Activated CD4-positive, alpha-beta T cell treated with anti-CD3 and anti-CD28 coated beads for 24 hours (primary cell): ENCODE measurements at regions not wholly inside any gene's neighbourhood (a gene's known extent, or its start where the extent isn't known, plus 50 kb on each side); places are given as distances from the start of the nearest gene placed in this dataset.

Experiments used
- DNase-seq, 2 donors: peaks; one replicate each; pipeline ENCODE4 v3.0.0-alpha.2; 2020; ENCODE audit warnings: low read depth in 2 of 2

GRCh38 chr5:73266176-73266738 is 93.3 kb downstream of the TMEM174 start:
- DNase-seq = no peak

DNA sequence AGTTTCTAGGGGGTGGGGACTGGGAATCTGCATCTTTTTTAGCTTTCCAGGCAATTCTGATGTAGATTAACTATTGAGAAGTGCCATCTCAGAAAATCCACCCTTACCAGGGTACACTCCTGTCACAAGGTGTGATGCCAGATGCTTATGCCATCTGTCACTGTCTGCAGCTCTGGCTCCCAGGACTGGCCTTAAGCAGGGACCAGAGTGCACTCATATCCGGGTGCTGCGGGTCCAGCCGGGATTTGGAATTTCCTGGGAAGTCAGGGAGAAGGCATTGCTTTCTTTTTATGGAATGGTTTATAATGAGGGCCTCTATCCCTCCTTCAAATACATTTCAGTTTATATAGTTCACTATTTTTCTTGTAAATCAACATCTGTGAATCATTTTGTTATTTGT is 92.6 kb downstream of the TMEM174 start:
- DNase-seq = no peak

GRCh38 chr5:73264631-73265030 is 91.6 kb downstream of the TMEM174 start:
- no peak for DNase-seq

DNA sequence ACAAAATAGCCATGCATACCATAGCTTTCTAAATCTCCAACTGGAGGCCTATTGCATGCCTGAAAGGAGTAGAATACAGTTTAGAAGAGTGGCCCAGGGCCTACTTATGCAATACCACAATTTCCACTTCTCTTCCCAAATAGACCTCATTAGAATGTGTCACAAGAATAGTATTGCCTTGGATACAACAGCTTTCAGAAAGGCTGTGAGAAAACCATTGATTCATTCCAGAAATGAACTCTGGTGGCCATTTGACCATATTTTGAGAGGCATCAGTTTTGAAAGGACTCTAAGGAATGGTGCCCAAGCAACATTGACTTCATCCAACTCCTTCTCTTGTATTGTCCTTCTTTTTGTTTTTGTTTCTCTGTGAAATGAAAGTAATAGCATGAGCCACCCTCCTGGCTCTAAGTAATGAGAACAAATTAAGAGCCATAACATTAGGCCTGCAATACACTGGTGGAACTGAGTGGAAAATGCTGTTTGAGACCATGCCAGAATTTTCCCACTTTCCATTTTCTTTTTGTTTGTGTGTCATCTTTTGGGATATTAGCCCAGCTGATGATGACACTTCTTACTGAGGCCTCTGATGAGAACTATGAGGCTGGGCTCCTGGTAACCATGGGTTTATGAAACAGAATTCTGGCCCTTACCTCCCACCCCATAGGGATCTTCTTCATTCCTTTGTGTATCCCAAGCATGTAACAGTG is 90.2 kb downstream of the TMEM174 start:
- DNase-seq = no peak

- DNase-seq = no peak
Measured at GRCh38 chr5:73256862-73257261, 83.9 kb downstream of the TMEM174 start.

DNA sequence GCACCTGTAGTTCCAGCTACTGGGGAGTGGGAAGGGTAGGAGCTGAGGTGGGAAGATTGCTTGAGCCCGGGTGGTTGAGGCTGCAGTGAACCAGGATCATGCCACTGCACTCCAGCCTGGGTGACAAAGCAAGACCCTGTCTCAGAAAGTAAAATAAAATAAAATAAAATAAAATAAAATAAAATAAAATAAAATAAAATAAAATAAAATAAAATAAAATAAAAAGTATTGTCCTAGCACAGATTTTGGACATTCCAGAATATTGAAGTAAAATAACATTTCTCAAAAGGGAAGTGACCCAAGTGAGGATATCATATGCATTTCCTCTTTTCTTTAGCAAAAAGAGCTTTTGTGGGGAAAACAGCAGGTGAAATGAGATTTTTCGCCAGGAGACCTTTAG is 83.5 kb downstream of the TMEM174 start:
- no peak for DNase-seq

DNA sequence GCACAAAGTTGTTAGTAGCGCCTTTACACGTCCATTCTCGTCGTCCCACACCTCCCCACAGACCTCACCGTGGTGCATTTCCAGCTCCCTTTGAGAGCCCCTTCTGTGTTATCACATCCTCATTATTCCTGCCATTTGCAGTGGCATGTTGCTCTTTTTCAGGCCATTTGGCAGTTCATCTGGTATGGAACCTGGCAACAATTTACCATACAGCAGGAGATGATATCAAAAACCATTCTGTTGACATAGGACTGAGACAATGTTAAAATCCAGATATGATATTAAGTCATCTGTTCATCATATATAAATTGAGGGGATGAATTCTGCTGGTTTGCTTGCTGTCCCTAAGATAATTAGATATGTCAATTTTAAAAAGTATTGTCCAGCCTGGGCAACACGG is 83.0 kb downstream of the TMEM174 start:
- no peak for DNase-seq

DNA sequence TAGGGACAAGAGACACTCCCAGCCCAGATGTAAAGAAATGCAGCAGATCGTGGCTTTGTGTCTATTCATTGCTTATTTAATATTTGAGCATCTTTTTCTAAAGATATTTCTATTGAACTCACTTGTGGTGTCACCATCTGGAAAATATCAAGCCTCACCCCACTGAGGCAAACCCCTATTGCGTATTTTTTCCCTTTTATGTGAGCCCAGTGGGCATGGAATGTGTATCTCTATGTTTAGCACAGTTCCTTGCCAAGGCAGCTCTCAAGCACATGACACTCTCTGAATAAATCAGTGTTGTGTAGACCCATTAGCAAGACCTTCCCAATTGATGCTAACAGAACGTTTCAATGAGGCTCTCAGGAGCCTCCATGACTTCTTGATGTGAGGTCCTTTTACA is 81.6 kb downstream of the TMEM174 start:
- DNase-seq = no peak

DNA sequence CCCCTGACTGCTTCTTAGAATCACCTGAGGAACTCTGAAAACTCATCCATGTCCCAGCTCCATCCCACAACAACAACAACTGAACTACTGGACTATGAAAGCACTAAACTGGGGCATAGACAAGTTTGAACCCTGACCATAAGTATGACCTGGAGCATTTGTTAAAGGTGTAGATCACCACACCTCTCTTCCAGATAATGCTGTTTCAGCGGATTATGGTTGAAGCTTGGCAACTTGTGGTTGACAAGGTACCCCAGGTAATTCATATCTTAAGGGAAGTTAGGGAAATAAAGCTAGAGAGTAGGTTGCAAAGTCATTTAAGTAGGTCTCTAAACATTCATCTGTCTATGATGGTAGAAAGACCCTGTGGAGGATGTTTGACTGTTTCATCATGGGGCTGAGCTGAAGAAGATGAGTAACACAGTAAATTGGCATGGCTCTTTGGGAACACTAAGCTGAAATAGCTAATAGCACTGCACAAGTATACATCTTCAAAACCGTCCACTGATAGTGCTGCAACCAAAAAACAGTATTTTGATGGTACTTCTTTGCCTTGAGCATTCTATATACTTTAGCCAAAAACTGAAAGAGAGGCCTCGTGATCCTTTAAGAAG is 80.2 kb downstream of the TMEM174 start:
- DNase-seq = no peak

DNA sequence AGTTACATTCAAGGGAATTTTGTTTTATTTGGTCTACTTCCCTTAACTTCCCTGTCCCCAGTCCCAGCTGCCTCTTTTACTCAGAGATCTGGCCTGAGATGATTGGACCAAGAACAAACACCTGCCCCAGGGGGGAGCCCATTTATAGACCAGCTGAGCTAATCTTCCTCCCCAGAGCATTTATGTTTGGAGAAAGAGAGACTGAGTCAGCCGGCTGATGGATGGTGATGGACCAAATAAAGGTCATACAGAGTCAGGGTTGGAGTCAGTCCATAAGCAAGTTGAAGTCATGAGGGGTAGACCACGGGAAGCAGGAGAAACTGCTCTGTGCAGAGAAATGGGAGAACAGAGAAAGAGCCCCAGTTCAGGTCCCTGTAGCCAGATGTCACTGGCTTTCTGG is 77.7 kb downstream of the TMEM174 start:
- no peak for DNase-seq

- DNase-seq = no peak
Measured at GRCh38 chr5:73242735-73243134, 69.7 kb downstream of the TMEM174 start.

- DNase-seq = no peak
Measured at GRCh38 chr5:73238873-73239272, 65.9 kb downstream of the TMEM174 start.

GRCh38 chr5:73236541-73237128 is 63.6 kb downstream of the TMEM174 start:
- DNase-seq = no peak

DNA sequence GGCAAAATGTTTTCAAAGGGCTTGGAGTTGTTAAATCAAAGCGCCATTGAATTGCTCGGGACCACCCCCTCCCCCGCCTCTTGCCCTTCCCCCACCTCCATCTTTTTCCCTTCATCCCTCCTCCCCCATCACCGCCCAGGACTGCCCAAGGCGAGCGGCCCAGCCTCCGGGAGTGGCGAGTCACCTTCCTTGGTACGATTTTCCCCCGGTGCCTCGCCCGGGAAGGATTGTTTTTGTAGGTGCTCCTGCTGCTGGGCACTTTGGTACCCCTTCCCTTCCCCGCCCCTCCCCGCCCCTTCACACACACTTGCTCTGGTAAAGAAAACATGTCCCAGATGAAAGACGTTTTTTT is 61.2 kb downstream of the TMEM174 start:
- no peak for DNase-seq

GRCh38 chr5:73233461-73234203 is 60.6 kb downstream of the TMEM174 start:
- DNase-seq = no peak

- DNase-seq = no peak
Measured at GRCh38 chr5:73233053-73233460, 60.1 kb downstream of the TMEM174 start.

DNA sequence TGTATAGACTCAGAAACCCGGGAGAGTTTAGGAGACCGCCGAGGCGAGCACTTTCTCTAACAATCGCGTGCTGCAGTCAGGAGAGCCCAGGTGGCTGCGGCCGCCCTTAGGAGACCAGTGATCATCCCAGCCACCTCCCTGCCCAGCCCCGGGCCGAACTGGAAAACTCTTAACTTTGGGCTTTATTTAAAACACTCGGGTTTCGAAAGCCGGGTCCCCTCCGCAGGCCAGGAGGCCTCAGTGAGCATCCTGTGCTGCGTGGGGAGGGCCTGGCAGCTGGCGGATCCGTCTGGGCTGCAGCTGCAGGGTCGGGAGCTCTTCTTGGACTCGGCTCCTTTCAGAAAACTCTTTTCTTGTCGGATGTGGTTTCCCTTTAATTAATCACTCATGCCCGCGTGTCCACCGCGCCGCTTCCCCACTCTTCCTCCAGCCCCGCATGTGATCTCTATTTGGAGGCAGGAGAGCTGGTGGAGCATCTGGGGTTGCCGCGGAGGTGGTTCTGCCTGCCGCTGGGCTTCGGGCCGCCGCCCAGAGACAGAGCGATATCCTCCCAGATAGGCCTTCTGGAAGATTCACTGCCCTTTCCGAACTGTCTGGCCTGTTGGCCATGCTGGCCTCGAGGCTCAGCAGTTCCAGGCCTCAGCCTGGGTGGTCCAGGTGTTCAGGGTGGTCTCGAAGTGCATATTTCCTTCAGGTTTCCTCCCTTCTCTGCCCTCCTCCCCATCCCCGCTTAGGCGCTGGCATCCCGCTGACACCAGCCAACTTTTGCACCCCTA is 59.5 kb downstream of the TMEM174 start:
- DNase-seq = no peak

- DNase-seq = no peak
Measured at GRCh38 chr5:73231246-73231778, 58.3 kb downstream of the TMEM174 start.

DNA sequence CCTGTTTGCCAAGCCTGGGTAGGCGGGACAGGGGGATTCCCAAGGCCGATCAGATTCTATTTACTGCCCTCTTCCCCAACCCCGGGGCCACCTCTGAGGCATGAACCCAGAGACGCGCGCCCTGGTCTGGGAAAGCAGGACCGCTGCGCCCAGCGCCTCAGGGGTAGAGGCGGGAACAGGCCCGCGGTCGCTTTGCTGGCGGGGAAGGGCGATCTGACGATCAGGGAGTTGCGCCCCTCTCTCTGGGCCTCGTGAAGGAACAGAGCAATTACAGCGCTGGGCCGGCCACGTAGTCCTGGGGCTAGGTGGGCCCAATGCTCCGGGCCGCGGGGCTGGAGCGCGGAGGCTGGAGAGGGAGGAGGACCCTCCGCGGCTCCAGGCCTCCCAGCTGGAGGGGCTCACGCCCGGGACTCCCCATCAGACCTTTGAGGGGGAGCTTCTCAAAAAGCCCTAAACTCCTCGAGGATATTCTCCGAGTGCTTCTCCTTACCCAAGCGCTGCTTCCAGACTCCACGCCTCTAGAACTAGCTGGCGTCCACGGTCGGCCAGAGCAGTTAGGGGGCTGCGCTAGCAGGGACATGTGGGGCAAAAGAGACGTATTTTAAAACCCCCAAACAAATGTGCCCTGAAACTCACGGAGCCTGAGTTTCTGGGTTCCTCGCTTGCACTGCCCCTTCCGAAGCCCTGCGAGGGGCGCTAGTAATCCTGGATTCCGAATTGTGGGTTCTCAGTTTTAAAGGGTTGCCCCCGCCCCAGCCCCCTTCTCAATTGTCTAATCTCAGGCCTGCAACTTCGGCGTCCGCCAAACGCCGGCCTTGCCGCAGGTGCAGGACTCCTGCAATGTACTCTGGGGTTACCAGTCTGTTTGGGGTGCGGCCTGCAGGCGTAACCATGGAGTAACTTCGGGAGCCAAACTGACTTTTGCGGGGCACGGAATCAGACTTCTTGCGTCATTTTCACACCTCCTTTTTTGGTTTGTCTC is 57.6 kb downstream of the TMEM174 start:
- DNase-seq = no peak

- no peak for DNase-seq
Measured at GRCh38 chr5:73229271-73229670, 56.3 kb downstream of the TMEM174 start.
